Mesenchymal stem cell (in vitro differentiated cells and primary cell): ENCODE measurements at regions not wholly inside any gene's neighbourhood (a gene's known extent, or its start where the extent isn't known, plus 50 kb on each side); places are given as distances from the start of the nearest gene placed in this dataset.

Experiments
- DNase-seq: peaks from one replicate; pipeline ENCODE4 v3.0.0-alpha.2; 2013
- H2AFZ ChIP-seq: one replicate; pipeline ENCODE4 v1.6.1; 2013; ENCODE audit warnings: low read depth, mild to moderate bottlenecking, control low read depth, inconsistent platforms, low read length, moderate library complexity
- H2AK5ac ChIP-seq: 2 replicates; pipeline ENCODE4 v1.6.1; 2013; ENCODE audit warnings: low read length, moderate library complexity, mild to moderate bottlenecking, inconsistent platforms; ENCODE audit not compliant: severe bottlenecking
- H2BK120ac ChIP-seq: one replicate; pipeline ENCODE4 v1.6.1; 2013; ENCODE audit warnings: low read depth, mild to moderate bottlenecking, inconsistent platforms, low read length, moderate library complexity
- H2BK12ac ChIP-seq, 2 experiments: one replicate each; pipeline ENCODE4 v1.6.1; 2013; ENCODE audit warnings: inconsistent platforms in 2 of 2, low read length in 2 of 2, mild to moderate bottlenecking in 2 of 2, moderate library complexity in 2 of 2, control low read depth in 1 of 2
- H2BK15ac ChIP-seq: one replicate; pipeline ENCODE4 v1.6.1; 2013; ENCODE audit warnings: mild to moderate bottlenecking, low read depth, inconsistent platforms; ENCODE audit not compliant: poor library complexity, severe bottlenecking
- H2BK5ac ChIP-seq: 2 replicates; pipeline ENCODE4 v1.6.1; 2013; ENCODE audit warnings: low read depth, mild to moderate bottlenecking, low read length, control low read depth, inconsistent platforms; ENCODE audit not compliant: poor library complexity, severe bottlenecking
- H3K14ac ChIP-seq, 2 experiments: one replicate each; pipeline ENCODE4 v1.6.1; 2013; ENCODE audit warnings: inconsistent platforms in 2 of 2, low read length in 2 of 2, control low read depth in 1 of 2, mild to moderate bottlenecking in 1 of 2, moderate library complexity in 1 of 2
- H3K18ac ChIP-seq, 2 experiments: one replicate each; pipeline ENCODE4 v1.6.1; 2013; ENCODE audit warnings: inconsistent platforms in 2 of 2, low read length in 2 of 2, control low read depth in 1 of 2, low read depth in 1 of 2, mild to moderate bottlenecking in 1 of 2
- H3K23ac ChIP-seq, 2 experiments: one replicate each; pipeline ENCODE4 v1.6.1; 2013; ENCODE audit warnings: inconsistent platforms in 2 of 2, low read length in 2 of 2, mild to moderate bottlenecking in 2 of 2, moderate library complexity in 2 of 2, control low read depth in 1 of 2
- H3K27ac ChIP-seq: 2 replicates; pipeline ENCODE4 v1.5.1; 2013; ENCODE audit warnings: mild to moderate bottlenecking, moderate library complexity, low read length, control low read depth, inconsistent platforms; ENCODE audit not compliant: poor library complexity, severe bottlenecking
- H3K27me3 ChIP-seq, 2 experiments: 2 replicates each; pipeline versions ENCODE4 v1.6.1 to v1.7.0; 2013; ENCODE audit warnings: low read length in 2 of 2, mild to moderate bottlenecking in 2 of 2, moderate library complexity in 2 of 2, control low read depth in 1 of 2, inconsistent platforms in 1 of 2; ENCODE audit not compliant: control insufficient read depth in 1 of 2, insufficient read depth in 1 of 2
- H3K36me3 ChIP-seq, 2 experiments: 2 replicates each; pipeline versions ENCODE4 v1.6.1 to v1.7.0; 2013; ENCODE audit warnings: low read length in 2 of 2, control low read depth in 1 of 2, inconsistent platforms in 1 of 2, low read depth in 1 of 2, mild to moderate bottlenecking in 1 of 2; ENCODE audit not compliant: insufficient read depth in 2 of 2, control insufficient read depth in 1 of 2
- H3K4ac ChIP-seq, 2 experiments: one replicate each; pipeline ENCODE4 v1.6.1; 2013; ENCODE audit warnings: inconsistent platforms in 2 of 2, low read length in 2 of 2, mild to moderate bottlenecking in 2 of 2, moderate library complexity in 2 of 2, control low read depth in 1 of 2, low read depth in 1 of 2
- H3K4me1 ChIP-seq: 2 replicates; pipeline ENCODE4 v1.6.1; 2013; ENCODE audit warnings: low read depth, low read length, control low read depth; ENCODE audit not compliant: control insufficient read depth, insufficient read depth
- H3K4me2 ChIP-seq: 2 replicates; pipeline ENCODE4 v1.6.1; 2013; ENCODE audit warnings: low read length, mild to moderate bottlenecking, inconsistent platforms; ENCODE audit not compliant: poor library complexity, severe bottlenecking
- H3K4me3 ChIP-seq, 2 experiments: 2 replicates each; pipeline versions ENCODE4 v1.5.1 to v1.7.0; 2013; ENCODE audit warnings: low read length in 2 of 2, mild to moderate bottlenecking in 2 of 2, control low read depth in 1 of 2, low read depth in 1 of 2; ENCODE audit not compliant: insufficient read depth in 1 of 2
- H3K79me1 ChIP-seq: replicated peaks from 2 replicates; pipeline ENCODE4 v1.6.1; 2013; ENCODE audit warnings: mild to moderate bottlenecking, control low read depth, low read length, inconsistent platforms; ENCODE audit not compliant: poor library complexity, severe bottlenecking
- H3K9ac ChIP-seq: 2 replicates; pipeline ENCODE4 v1.7.0; 2013; ENCODE audit warnings: mild to moderate bottlenecking, low read length, moderate library complexity
- H3K9me3 ChIP-seq: 2 replicates; pipeline ENCODE4 v1.7.0; 2013; ENCODE audit warnings: mild to moderate bottlenecking, low read length; ENCODE audit not compliant: control insufficient read depth
- H4K8ac ChIP-seq: one replicate; pipeline ENCODE4 v1.6.1; 2013; ENCODE audit warnings: inconsistent platforms, mild to moderate bottlenecking, low read length, moderate library complexity
- H4K91ac ChIP-seq: one replicate; pipeline ENCODE4 v1.6.1; 2013; ENCODE audit warnings: mild to moderate bottlenecking, low read length, inconsistent platforms
- WGBS: methylation state at CpG from one replicate; pipeline ENCODE4 v1.1.7; 2013; ENCODE audit warnings: mixed read lengths; 5-methylcytosine and 5-hydroxymethylcytosine counted together

DNA sequence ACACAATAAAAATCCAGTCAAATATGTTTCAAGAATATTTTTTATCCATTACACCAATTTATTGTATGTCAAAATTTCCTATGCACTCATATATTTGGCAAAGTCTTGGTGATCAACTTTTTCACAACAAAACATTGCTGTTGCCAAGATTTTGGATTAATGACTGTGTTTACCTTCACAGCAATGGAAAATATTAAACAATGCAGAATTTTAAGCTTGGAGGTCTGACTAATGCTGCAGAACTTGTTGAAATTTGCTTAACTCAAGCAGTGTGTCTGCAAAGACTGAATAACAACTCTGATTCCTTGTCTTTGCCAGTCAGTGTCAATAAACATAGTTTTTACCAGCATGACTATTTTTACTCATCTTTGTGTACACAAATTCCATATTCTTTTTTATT, 336.4 kb downstream of the CCER1 start:
- Histone ChIP-seq H3K18ac (no peak overlapping the region), H3K23ac (no peak overlapping the region), H3K4me2 (no peak overlapping the region), H2AFZ (no peak overlapping the region), H3K4me1 (no peaks in the 10 kb centered on the region), H4K91ac (no peak overlapping the region), H3K36me3 (no peaks in the 10 kb centered on the region), H3K4me3 (no peak overlapping the region), H2BK15ac (no peak overlapping the region), H2BK12ac (no peak overlapping the region), H3K79me1 (no peaks in the 10 kb centered on the region), H4K8ac (no peak overlapping the region), H2BK5ac (no peak overlapping the region), H2AK5ac (no peak overlapping the region), H3K4ac (no peak overlapping the region), H3K27ac (no peak overlapping the region), H2BK120ac (no peak overlapping the region), H3K9me3 (no peaks in the 10 kb centered on the region), H3K27me3 (no peaks in the 10 kb centered on the region), H3K9ac (no peak overlapping the region), H3K14ac (no peak overlapping the region)
- DNase-seq, result peak; percentile 20

DNA sequence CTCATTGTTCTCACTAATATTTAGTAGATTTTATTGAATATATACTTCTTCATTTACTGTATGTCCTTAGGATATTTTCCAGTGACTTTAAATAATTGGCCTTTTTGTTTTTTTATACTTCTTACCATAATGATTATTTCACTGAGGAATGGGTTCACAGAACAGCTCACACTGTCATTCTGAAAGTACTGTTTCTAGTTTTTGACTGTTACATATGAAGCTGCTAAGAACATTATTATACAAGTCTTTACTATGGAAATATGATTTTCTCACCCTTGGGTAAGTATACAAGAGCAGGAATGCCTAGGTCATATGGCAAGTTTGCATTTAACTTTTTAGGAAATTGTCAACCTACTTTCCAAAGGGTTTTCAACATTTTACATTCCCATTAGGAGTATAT, 343.1 kb downstream of the CCER1 start:
- H3K27me3 ChIP-seq, result no peaks in the 10 kb centered on the region
- H4K8ac ChIP-seq, result no peak overlapping the region
- DNase-seq, result no peak
- no peak overlapping the region for H2AK5ac ChIP-seq
- no peak overlapping the region for H3K4me2 ChIP-seq
- H2BK12ac ChIP-seq, result no peak overlapping the region
- H3K9me3 ChIP-seq, result no peaks in the 10 kb centered on the region
- no peak overlapping the region for H3K27ac ChIP-seq
- H2BK5ac ChIP-seq, result no peak overlapping the region
- no peak overlapping the region for H4K91ac ChIP-seq
- no peak overlapping the region for H3K14ac ChIP-seq
- H3K4me1 ChIP-seq, result no peaks in the 10 kb centered on the region
- no peak overlapping the region for H3K4ac ChIP-seq
- no peak overlapping the region for H3K18ac ChIP-seq
- no peak overlapping the region for H2BK120ac ChIP-seq
- H2BK15ac ChIP-seq, result no peak overlapping the region
- no peaks in the 10 kb centered on the region for H3K79me1 ChIP-seq
- H3K4me3 ChIP-seq, result no peak overlapping the region
- H3K36me3 ChIP-seq, result no peaks in the 10 kb centered on the region
- H2AFZ ChIP-seq, result no peak overlapping the region
- no peak overlapping the region for H3K23ac ChIP-seq
- H3K9ac ChIP-seq, result no peak overlapping the region

DNA sequence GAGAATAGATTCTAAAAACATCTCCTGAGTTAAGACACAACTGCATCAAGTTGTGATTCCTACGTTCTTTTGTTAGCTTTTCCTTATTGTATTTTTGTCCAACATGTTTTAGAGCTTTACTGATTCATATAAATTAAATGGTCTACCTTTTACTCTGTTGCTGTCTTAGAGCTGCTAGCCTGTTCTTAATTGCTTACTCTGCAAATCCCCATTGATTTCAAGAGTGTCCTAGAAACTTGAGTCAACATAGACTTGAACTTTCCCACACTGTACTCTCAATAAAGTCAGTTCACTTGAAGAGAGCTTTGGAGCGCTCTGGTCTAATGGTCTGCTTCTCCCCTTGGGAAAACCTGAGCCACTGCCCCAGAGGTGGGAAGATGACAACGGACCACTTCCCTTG, 343.9 kb downstream of the CCER1 start:
- Histone ChIP-seq H2BK120ac (no peak overlapping the region), H2BK15ac (no peak overlapping the region), H3K79me1 (no peaks in the 10 kb centered on the region), H3K9me3 (no peaks in the 10 kb centered on the region), H3K9ac (no peak overlapping the region), H2AK5ac (no peak overlapping the region), H3K4me1 (no peaks in the 10 kb centered on the region), H2BK12ac (no peak overlapping the region), H2AFZ (no peak overlapping the region), H3K4me2 (no peak overlapping the region), H3K4ac (no peak overlapping the region), H3K27me3 (no peaks in the 10 kb centered on the region), H3K36me3 (no peaks in the 10 kb centered on the region), H3K4me3 (no peak overlapping the region), H3K23ac (no peak overlapping the region), H3K18ac (no peak overlapping the region), H2BK5ac (no peak overlapping the region), H4K91ac (no peak overlapping the region), H3K14ac (no peak overlapping the region), H4K8ac (no peak overlapping the region), H3K27ac (no peak overlapping the region)
- DNase-seq, result no peak
- WGBS, result 86% methylated on average over 2 of the region's 3 CpGs

- no peak for DNase-seq
- H3K27me3 ChIP-seq, result no peaks in the 10 kb centered on the region
- H4K91ac ChIP-seq, result no peak overlapping the region
- H2BK5ac ChIP-seq, result no peak overlapping the region
- H3K14ac ChIP-seq, result no peak overlapping the region
- no peak overlapping the region for H3K9ac ChIP-seq
- no peak overlapping the region for H2BK120ac ChIP-seq
- no peaks in the 10 kb centered on the region for H3K79me1 ChIP-seq
- H3K4ac ChIP-seq, result no peak overlapping the region
- H2BK12ac ChIP-seq, result no peak overlapping the region
- no peak overlapping the region for H2AK5ac ChIP-seq
- H3K27ac ChIP-seq, result no peak overlapping the region
- no peaks in the 10 kb centered on the region for H3K4me1 ChIP-seq
- no peak overlapping the region for H3K23ac ChIP-seq
- H2AFZ ChIP-seq, result no peak overlapping the region
- H3K4me3 ChIP-seq, result no peak overlapping the region
- no peak overlapping the region for H3K18ac ChIP-seq
- no peak overlapping the region for H2BK15ac ChIP-seq
- no peak overlapping the region for H4K8ac ChIP-seq
- no peaks in the 10 kb centered on the region for H3K9me3 ChIP-seq
- no peak overlapping the region for H3K4me2 ChIP-seq
- no peaks in the 10 kb centered on the region for H3K36me3 ChIP-seq
- no CpG with 5 or more reads among the region's 2 CpGs for WGBS
These were observed 361.2 kb downstream of the CCER1 start for GRCh38 chr12:90593596-90594295.
